ENCODE measurements at regions not wholly inside any gene's neighbourhood (a gene's known extent, or its start where the extent isn't known, plus 50 kb on each side); places are given as distances from the start of the nearest gene placed in this dataset.
"Not testable (repeated sequence)": the region's sequence is repeated elsewhere in the genome, so short reads cannot be mapped to it uniquely, and the experiment has no call there.

DNA sequence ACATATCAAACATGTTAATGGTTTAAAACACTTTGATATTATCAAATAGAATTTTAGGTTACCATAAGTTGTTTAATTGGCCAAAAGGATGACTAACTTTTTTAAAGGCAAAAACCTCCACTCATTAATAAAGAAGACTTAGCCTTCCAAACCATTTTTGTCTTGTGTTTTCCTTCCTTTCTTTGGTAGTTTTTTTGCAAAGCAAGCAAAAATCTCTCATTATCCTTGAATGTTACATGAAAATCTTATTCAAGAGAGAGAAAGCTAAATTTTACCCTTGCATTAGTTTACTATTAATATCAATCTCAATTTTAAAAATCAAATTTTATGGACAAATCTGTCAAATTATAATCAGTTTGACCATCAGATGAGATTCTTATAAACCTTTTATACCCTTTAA is 419.5 kb downstream of the SPIN4 start:
- no peaks in the 10 kb centered on the region for H3K4me1 ChIP-seq (ENCODE audit: control insufficient read depth, low read depth, low read length)
- H3K27me3 ChIP-seq (ENCODE audit: control insufficient read depth, insufficient read depth, low read length) = no peaks in the 10 kb centered on the region
- no peak overlapping the region for H3K4me3 ChIP-seq (ENCODE audit: low read length)
- H3K27ac ChIP-seq (ENCODE audit: low read length) = no peak overlapping the region
- peaks cover 75% of the 10 kb centered on the region for H3K9me3 ChIP-seq (ENCODE audit: control insufficient read depth, low read depth, low read length)
- no peaks in the 10 kb centered on the region for H3K36me3 ChIP-seq (ENCODE audit: control insufficient read depth, low read depth, low read length)
- no peak overlapping the region for H3K9ac ChIP-seq (ENCODE audit: low read length)

DNA sequence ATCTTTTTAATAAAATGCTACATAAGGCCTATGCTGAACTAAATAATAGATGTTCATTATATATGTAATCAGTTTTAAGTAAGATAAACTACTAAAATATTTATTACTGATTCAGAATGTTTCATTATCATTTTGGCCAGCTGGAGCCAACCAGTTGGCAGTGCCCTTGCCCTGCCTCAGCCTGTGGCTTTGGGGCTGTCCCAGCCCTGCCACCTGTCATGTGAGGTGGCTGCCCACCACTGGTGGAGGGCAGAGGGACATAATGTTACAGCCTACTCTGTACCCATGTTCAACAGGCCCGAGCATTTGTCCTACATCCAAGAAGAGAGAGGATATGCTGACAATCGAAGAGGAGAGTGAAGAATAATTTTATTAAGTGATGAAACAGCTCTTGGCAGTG is 422.2 kb downstream of the SPIN4 start:
- Histone ChIP-seq H3K27me3 (ENCODE audit: control insufficient read depth, insufficient read depth, low read length) (no peaks in the 10 kb centered on the region), H3K9me3 (ENCODE audit: control insufficient read depth, low read depth, low read length) (peaks cover 67% of the 10 kb centered on the region), H3K36me3 (ENCODE audit: control insufficient read depth, low read depth, low read length) (no peaks in the 10 kb centered on the region), H3K9ac (ENCODE audit: low read length) (no peak overlapping the region), H3K27ac (ENCODE audit: low read length) (no peak overlapping the region), H3K4me3 (ENCODE audit: low read length) (no peak overlapping the region), H3K4me1 (ENCODE audit: control insufficient read depth, low read depth, low read length) (no peaks in the 10 kb centered on the region)

DNA sequence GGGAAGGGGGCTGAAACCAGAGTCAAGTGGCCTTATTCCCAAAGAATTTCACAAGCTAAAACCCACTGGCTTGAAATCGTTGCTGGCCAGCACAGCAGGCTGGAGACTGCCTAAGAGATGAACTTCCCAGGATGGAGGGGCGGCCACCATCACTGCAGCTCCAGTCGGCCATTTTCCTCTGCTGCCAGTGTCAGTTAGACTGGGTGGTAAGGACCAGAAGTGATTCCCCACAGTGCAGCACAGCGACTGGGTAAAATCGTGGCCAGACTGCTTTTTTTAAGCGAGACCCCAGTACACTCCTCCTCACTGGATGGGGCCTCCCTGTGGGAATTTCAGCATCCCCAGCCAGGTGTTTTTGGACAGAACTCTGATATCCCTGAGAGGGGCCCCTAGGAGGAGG is 428.0 kb downstream of the SPIN4 start:
- no peak overlapping the region for H3K4me3 ChIP-seq (ENCODE audit: low read length)
- H3K9me3 ChIP-seq (ENCODE audit: control insufficient read depth, low read depth, low read length) = peaks cover 62% of the 10 kb centered on the region
- no peak overlapping the region for H3K9ac ChIP-seq (ENCODE audit: low read length)
- H3K27ac ChIP-seq (ENCODE audit: low read length) = no peak overlapping the region
- H3K27me3 ChIP-seq (ENCODE audit: control insufficient read depth, insufficient read depth, low read length) = no peaks in the 10 kb centered on the region
- H3K36me3 ChIP-seq (ENCODE audit: control insufficient read depth, low read depth, low read length) = no peaks in the 10 kb centered on the region
- no peaks in the 10 kb centered on the region for H3K4me1 ChIP-seq (ENCODE audit: control insufficient read depth, low read depth, low read length)

DNA sequence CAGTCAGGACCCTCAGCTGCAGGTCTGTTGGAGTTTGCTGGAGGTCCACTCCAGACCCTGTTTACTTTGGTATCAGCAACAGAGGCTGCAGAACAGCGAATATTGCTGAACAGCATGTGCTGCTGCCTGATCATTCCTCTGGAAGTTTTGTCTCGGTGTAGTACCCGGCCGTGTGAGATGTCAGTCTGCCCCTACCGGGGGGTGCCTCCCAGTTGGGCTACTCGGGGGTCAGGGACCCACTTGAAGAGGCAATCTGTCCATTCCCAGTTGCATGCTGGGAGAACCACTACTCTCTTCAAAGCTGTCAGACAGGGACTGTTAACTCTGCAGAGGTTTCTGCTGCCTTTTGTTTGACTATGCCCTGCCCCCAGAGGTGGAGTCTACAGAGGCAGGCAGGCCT is 444.9 kb downstream of the SPIN4 start:
- not testable (repeated sequence) for H3K9ac ChIP-seq (ENCODE audit: low read length); H3K36me3 ChIP-seq (ENCODE audit: control insufficient read depth, low read depth, low read length); H3K4me3 ChIP-seq (ENCODE audit: low read length); H3K27ac ChIP-seq (ENCODE audit: low read length); H3K27me3 ChIP-seq (ENCODE audit: control insufficient read depth, insufficient read depth, low read length); H3K4me1 ChIP-seq (ENCODE audit: control insufficient read depth, low read depth, low read length)
- H3K9me3 ChIP-seq (ENCODE audit: control insufficient read depth, low read depth, low read length) = peaks cover 33% of the 10 kb centered on the region

All from iPS-18a (cell line).